Peyer's patch (tissue), 4 donors: ENCODE measurements at regions not wholly inside any gene's neighbourhood (a gene's known extent, or its start where the extent isn't known, plus 50 kb on each side); places are given as distances from the start of the nearest gene placed in this dataset.

Source experiments
- POLR2A ChIP-seq, 2 donors: fragments of 450-650 bp; IDR thresholded peaks; one replicate each; pipeline ENCODE4 v1.5.1; 2017; ENCODE audit warnings: antibody characterized with exemption in 2 of 2, mild to moderate bottlenecking in 2 of 2, moderate library complexity in 2 of 2
- TF ChIP-seq, protein P1 (sequence below), 6 experiments: fragments of 450-650 bp in 4 of 6; fragments of 200-600 bp in 2 of 6; sonication (generic) in 1 of 6; IDR thresholded peaks; one replicate each; pipeline ENCODE4 v1.5.1; 2017 to 2019; ENCODE audit warnings: antibody characterized with exemption in 6 of 6, mild to moderate bottlenecking in 3 of 6, moderate library complexity in 1 of 6

DNA sequence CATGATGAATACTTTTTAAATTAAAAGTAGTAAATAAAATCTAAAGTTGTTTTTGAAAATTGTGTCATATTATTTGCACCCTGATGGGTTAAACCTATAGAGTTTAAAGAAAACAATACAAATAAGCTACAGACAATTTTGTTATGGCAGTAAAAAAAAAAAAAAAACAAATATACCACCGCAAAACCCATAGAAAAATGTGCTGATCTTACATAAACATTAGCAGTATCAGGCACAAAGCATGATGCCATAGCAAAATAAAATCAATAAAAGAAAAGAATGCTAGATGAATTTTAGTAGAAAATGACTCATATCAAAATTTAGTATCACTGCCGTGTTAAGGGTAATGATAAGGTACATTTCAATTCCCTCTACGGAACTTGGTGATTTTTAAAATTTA is 826.0 kb downstream of the SLITRK1 start:
- TF ChIP-seq, protein P1, sequence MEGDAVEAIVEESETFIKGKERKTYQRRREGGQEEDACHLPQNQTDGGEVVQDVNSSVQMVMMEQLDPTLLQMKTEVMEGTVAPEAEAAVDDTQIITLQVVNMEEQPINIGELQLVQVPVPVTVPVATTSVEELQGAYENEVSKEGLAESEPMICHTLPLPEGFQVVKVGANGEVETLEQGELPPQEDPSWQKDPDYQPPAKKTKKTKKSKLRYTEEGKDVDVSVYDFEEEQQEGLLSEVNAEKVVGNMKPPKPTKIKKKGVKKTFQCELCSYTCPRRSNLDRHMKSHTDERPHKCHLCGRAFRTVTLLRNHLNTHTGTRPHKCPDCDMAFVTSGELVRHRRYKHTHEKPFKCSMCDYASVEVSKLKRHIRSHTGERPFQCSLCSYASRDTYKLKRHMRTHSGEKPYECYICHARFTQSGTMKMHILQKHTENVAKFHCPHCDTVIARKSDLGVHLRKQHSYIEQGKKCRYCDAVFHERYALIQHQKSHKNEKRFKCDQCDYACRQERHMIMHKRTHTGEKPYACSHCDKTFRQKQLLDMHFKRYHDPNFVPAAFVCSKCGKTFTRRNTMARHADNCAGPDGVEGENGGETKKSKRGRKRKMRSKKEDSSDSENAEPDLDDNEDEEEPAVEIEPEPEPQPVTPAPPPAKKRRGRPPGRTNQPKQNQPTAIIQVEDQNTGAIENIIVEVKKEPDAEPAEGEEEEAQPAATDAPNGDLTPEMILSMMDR (IDR thresholded peaks at IDR 0.05) = no peak
- TF ChIP-seq POLR2A (IDR thresholded peaks at IDR 0.05) = no peak
